GM19238 (cell line): ENCODE measurements at regions not wholly inside any gene's neighbourhood (a gene's known extent, or its start where the extent isn't known, plus 50 kb on each side); places are given as distances from the start of the nearest gene placed in this dataset.
A peak's percentile ranks its signal among the peaks of the same experiment; 100 is the strongest.

Source experiments
- DNase-seq: peaks from one replicate; pipeline ENCODE4 v3.0.0; 2011; ENCODE audit warnings: low spot score; ENCODE audit not compliant: insufficient read length

- peak; percentile 32 for DNase-seq
Observed at GRCh38 chr11:19474954-19475721, 234.4 kb upstream of the E2F8 start.

- DNase-seq, result no peak
Observed at GRCh38 chr11:19474211-19474610, 233.5 kb upstream of the E2F8 start.

GRCh38 chr11:19472679-19473078 is 231.9 kb upstream of the E2F8 start:
- DNase-seq, result no peak

GRCh38 chr11:19467904-19468303 is 227.2 kb upstream of the E2F8 start:
- DNase-seq, result no peak

GRCh38 chr11:19466314-19466713 is 225.6 kb upstream of the E2F8 start:
- DNase-seq, result no peak

GRCh38 chr11:19463976-19464375 is 223.2 kb upstream of the E2F8 start:
- no peak for DNase-seq

GRCh38 chr11:19460718-19461405 is 220.1 kb upstream of the E2F8 start:
- no peak for DNase-seq

- DNase-seq, result no peak
Observed at GRCh38 chr11:19459240-19459639, 218.5 kb upstream of the E2F8 start.

GRCh38 chr11:19458721-19459120 is 218.0 kb upstream of the E2F8 start:
- DNase-seq, result no peak

- no peak for DNase-seq
Observed at GRCh38 chr11:19458231-19458630, 217.5 kb upstream of the E2F8 start.

- DNase-seq, result no peak
Observed at GRCh38 chr11:19455731-19456130, 215.0 kb upstream of the E2F8 start.

GRCh38 chr11:19453651-19454257 is 213.0 kb upstream of the E2F8 start:
- DNase-seq, result no peak

- DNase-seq, result no peak
Observed at GRCh38 chr11:19451609-19452008, 210.9 kb upstream of the E2F8 start.

GRCh38 chr11:19450282-19450681 is 209.5 kb upstream of the E2F8 start:
- no peak for DNase-seq

GRCh38 chr11:19448651-19449050 is 207.9 kb upstream of the E2F8 start:
- DNase-seq, result no peak

GRCh38 chr11:19447150-19447566 is 206.4 kb upstream of the E2F8 start:
- no peak for DNase-seq

- no peak for DNase-seq
Observed at GRCh38 chr11:19445771-19446170, 205.0 kb upstream of the E2F8 start.

GRCh38 chr11:19444231-19444630 is 203.5 kb upstream of the E2F8 start:
- no peak for DNase-seq

GRCh38 chr11:19442554-19442910 is 201.8 kb upstream of the E2F8 start:
- DNase-seq, result no peak

GRCh38 chr11:19441752-19442553 is 201.2 kb upstream of the E2F8 start:
- peak; percentile 63 for DNase-seq

GRCh38 chr11:19441288-19441687 is 200.5 kb upstream of the E2F8 start:
- no peak for DNase-seq

GRCh38 chr11:19437760-19438159 is 197.0 kb upstream of the E2F8 start:
- no peak for DNase-seq
